Neural cell (in vitro differentiated cells): ENCODE measurements at regions not wholly inside any gene's neighbourhood (a gene's known extent, or its start where the extent isn't known, plus 50 kb on each side); places are given as distances from the start of the nearest gene placed in this dataset.

Source experiments
- H2AFZ ChIP-seq: fragments of 200-600, 300-800 bp; sonication (generic), shearing (Covaris generic); 2 replicates; pipeline ENCODE4 v1.6.0; 2014; ENCODE audit warnings: low read depth, mild to moderate bottlenecking, antibody characterized with exemption, low read length, moderate library complexity
- H3F3A ChIP-seq: fragments of 200-600 bp; shearing (Covaris generic); 2 replicates; pipeline ENCODE4 v1.6.1; 2016; ENCODE audit warnings: mild to moderate bottlenecking, moderate library complexity, mixed read lengths, antibody characterized with exemption, low read length; ENCODE audit not compliant: insufficient read depth, poor library complexity, severe bottlenecking
- H3K27ac ChIP-seq: fragments of 200-600, 300-800 bp; sonication (generic), shearing (Covaris generic); 2 replicates; pipeline ENCODE4 v1.5.1; 2014; ENCODE audit warnings: mild to moderate bottlenecking, low read length, moderate library complexity
- H3K27me3 ChIP-seq: fragments of 300-800, 200-600 bp; sonication (generic), shearing (Covaris generic); 2 replicates; pipeline ENCODE4 v1.6.0; 2014; ENCODE audit warnings: mild to moderate bottlenecking, low read depth, low read length, moderate library complexity; ENCODE audit not compliant: insufficient read depth
- H3K36me3 ChIP-seq: fragments of 300-800, 200-600 bp; sonication (generic), shearing (Covaris generic); 2 replicates; pipeline ENCODE4 v1.5.1; 2014; ENCODE audit warnings: mild to moderate bottlenecking, antibody characterized with exemption, low read length, moderate library complexity; ENCODE audit not compliant: insufficient read depth
- H3K4me2 ChIP-seq: fragments of 300-800, 200-600 bp; sonication (generic), shearing (Covaris generic); 2 replicates; pipeline ENCODE4 v1.6.0; 2014; ENCODE audit warnings: mild to moderate bottlenecking, low read length
- H3K4me3 ChIP-seq: fragments of 300-800, 200-600 bp; sonication (generic), shearing (Covaris generic); 2 replicates; pipeline ENCODE4 v1.5.1; 2014; ENCODE audit warnings: mild to moderate bottlenecking, low read length, moderate library complexity
- H3K79me2 ChIP-seq: fragments of 200-600 bp; shearing (Covaris generic); replicated peaks from 2 replicates; pipeline ENCODE4 v1.6.0; 2014; ENCODE audit warnings: mild to moderate bottlenecking, low read length, moderate library complexity; ENCODE audit not compliant: insufficient read depth
- H3K9ac ChIP-seq: fragments of 300-800, 200-600 bp; sonication (generic), shearing (Covaris generic); 2 replicates; pipeline ENCODE4 v1.6.1; 2016; ENCODE audit warnings: mild to moderate bottlenecking, low read length, mixed read lengths
- H3K9me2 ChIP-seq: fragments of 200-600 bp; shearing (Covaris generic); 2 replicates; pipeline ENCODE4 v1.6.1; 2016; ENCODE audit warnings: mild to moderate bottlenecking, low read length, mixed read lengths; ENCODE audit not compliant: insufficient read depth
- H3K9me3 ChIP-seq: fragments of 200-600, 300-800 bp; sonication (generic), shearing (Covaris generic); 2 replicates; pipeline ENCODE4 v1.6.1; 2016; ENCODE audit warnings: mild to moderate bottlenecking, mixed run types, low read length, moderate library complexity, mixed read lengths
- H4K20me1 ChIP-seq: fragments of 200-600 bp; shearing (Covaris generic); 2 replicates; pipeline ENCODE4 v1.6.1; 2016; ENCODE audit warnings: mild to moderate bottlenecking, mixed run types; ENCODE audit not compliant: insufficient read depth
- EP300 ChIP-seq: fragments of 450-650 bp; conservative IDR thresholded peaks from 2 replicates; pipeline ENCODE4 v1.6.1; 2014; ENCODE audit warnings: antibody characterized with exemption, mild to moderate bottlenecking, moderate library complexity; ENCODE audit not compliant: poor library complexity, severe bottlenecking
- EZH2 ChIP-seq: fragments of 200-600, 300-800 bp; shearing (Covaris generic), sonication (generic); IDR thresholded peaks from 2 replicates; pipeline ENCODE4 v1.6.1; 2014; ENCODE audit warnings: antibody characterized with exemption, low read length, borderline replicate concordance, mild to moderate bottlenecking; ENCODE audit not compliant: insufficient read depth, poor library complexity, severe bottlenecking
- MXI1 ChIP-seq: fragments of 450-650 bp; conservative IDR thresholded peaks from 2 replicates; pipeline ENCODE4 v1.6.1; 2014; ENCODE audit warnings: antibody characterized with exemption, mild to moderate bottlenecking; ENCODE audit not compliant: poor library complexity, severe bottlenecking
- POLR2AphosphoS5 ChIP-seq: IDR thresholded peaks from 2 replicates; pipeline ENCODE4 v1.6.1; 2012
- RAD21 ChIP-seq: fragments of 450-650 bp; conservative IDR thresholded peaks from 2 replicates; pipeline ENCODE4 v1.6.1; 2014; ENCODE audit warnings: antibody characterized with exemption, mild to moderate bottlenecking, moderate library complexity
- SMC3 ChIP-seq: fragments of 450-650 bp; conservative IDR thresholded peaks from 2 replicates; pipeline ENCODE4 v1.6.1; 2014; ENCODE audit warnings: antibody characterized with exemption, mild to moderate bottlenecking, moderate library complexity; ENCODE audit not compliant: poor library complexity
- TAF1 ChIP-seq: IDR thresholded peaks from 2 replicates; pipeline ENCODE4 v1.6.1; 2012; ENCODE audit warnings: low read depth
- TF ChIP-seq, protein P1 (sequence below): IDR thresholded peaks from 2 replicates; pipeline ENCODE4 v1.6.1; 2012; ENCODE audit warnings: borderline replicate concordance
- TF ChIP-seq, protein P2 (sequence below): fragments of 450-650 bp; IDR thresholded peaks from 2 replicates; pipeline ENCODE4 v1.5.1; 2014; ENCODE audit warnings: antibody characterized with exemption, mild to moderate bottlenecking, moderate library complexity; ENCODE audit not compliant: poor library complexity, severe bottlenecking

DNA sequence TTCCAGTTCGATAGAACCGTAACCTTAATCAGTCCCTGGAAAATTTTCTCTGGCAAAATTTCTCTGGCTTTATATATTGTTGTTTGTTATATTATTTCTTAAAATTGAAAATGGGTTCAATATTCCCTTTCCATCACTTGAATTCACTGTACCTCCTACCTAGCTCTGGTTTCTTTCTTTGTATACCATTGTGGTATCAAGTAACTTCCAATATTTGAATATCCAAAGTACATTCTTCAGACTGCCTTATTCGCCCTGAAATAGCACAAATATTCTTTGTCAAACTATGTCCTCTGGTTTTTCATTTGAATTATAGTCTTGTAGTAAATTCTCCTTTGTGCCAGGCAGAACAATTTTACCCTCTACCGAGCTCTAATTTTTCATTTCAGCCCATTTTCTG, 541.6 kb downstream of the REEP3 start:
- Histone ChIP-seq H4K20me1 (no peaks in the 10 kb centered on the region), H3K4me3 (no peak overlapping the region), H3K36me3 (no peaks in the 10 kb centered on the region), H3K9ac (no peak overlapping the region), H3F3A (no peaks in the 10 kb centered on the region), H3K27ac (no peak overlapping the region), H3K27me3 (no peaks in the 10 kb centered on the region), H3K4me2 (no peak overlapping the region), H3K79me2 (no peaks in the 10 kb centered on the region), H2AFZ (no peak overlapping the region), H3K9me3 (no peaks in the 10 kb centered on the region), H3K9me2 (no peaks in the 10 kb centered on the region)
- no peak for TF ChIP-seq TAF1
- TF ChIP-seq, protein P1, sequence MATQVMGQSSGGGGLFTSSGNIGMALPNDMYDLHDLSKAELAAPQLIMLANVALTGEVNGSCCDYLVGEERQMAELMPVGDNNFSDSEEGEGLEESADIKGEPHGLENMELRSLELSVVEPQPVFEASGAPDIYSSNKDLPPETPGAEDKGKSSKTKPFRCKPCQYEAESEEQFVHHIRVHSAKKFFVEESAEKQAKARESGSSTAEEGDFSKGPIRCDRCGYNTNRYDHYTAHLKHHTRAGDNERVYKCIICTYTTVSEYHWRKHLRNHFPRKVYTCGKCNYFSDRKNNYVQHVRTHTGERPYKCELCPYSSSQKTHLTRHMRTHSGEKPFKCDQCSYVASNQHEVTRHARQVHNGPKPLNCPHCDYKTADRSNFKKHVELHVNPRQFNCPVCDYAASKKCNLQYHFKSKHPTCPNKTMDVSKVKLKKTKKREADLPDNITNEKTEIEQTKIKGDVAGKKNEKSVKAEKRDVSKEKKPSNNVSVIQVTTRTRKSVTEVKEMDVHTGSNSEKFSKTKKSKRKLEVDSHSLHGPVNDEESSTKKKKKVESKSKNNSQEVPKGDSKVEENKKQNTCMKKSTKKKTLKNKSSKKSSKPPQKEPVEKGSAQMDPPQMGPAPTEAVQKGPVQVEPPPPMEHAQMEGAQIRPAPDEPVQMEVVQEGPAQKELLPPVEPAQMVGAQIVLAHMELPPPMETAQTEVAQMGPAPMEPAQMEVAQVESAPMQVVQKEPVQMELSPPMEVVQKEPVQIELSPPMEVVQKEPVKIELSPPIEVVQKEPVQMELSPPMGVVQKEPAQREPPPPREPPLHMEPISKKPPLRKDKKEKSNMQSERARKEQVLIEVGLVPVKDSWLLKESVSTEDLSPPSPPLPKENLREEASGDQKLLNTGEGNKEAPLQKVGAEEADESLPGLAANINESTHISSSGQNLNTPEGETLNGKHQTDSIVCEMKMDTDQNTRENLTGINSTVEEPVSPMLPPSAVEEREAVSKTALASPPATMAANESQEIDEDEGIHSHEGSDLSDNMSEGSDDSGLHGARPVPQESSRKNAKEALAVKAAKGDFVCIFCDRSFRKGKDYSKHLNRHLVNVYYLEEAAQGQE: no peak
- TF ChIP-seq, protein P2, sequence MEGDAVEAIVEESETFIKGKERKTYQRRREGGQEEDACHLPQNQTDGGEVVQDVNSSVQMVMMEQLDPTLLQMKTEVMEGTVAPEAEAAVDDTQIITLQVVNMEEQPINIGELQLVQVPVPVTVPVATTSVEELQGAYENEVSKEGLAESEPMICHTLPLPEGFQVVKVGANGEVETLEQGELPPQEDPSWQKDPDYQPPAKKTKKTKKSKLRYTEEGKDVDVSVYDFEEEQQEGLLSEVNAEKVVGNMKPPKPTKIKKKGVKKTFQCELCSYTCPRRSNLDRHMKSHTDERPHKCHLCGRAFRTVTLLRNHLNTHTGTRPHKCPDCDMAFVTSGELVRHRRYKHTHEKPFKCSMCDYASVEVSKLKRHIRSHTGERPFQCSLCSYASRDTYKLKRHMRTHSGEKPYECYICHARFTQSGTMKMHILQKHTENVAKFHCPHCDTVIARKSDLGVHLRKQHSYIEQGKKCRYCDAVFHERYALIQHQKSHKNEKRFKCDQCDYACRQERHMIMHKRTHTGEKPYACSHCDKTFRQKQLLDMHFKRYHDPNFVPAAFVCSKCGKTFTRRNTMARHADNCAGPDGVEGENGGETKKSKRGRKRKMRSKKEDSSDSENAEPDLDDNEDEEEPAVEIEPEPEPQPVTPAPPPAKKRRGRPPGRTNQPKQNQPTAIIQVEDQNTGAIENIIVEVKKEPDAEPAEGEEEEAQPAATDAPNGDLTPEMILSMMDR: no peak
- no peak for TF ChIP-seq POLR2AphosphoS5
- no peak for TF ChIP-seq EP300
- no peak for TF ChIP-seq EZH2

DNA sequence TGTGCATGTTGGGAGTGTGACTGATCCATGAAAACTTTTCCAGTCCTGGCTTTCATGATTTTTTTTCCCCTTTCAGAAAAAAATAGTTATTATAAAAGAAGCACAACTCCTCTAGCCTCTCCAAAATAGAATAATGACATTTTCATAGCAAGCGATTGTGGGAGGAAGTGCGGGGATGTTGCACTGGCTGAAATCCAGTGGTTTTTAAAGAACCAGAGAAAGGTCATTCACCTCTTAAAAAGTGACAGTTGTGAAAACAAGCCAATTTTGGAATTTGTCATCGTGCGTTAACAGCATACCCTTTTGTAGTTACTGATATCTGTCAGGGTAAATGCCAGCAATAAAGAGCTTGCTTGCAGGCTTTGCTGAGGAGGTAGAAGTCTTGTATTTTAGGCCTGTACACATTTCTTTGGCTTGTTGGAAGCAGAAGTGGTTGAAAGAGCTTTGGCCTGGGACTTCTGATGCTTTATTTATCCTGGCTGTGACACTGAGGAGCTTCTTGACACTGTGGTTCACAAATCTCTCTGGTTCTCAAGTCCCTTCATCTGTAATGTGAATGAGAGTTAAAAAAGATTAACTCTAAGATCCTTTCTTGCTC, 545.9 kb downstream of the REEP3 start:
- Histone ChIP-seq H3K27ac (no peak overlapping the region), H3F3A (no peaks in the 10 kb centered on the region), H2AFZ (no peak overlapping the region), H3K4me2 (no peak overlapping the region), H3K9me2 (no peaks in the 10 kb centered on the region), H3K36me3 (no peaks in the 10 kb centered on the region), H3K9me3 (no peaks in the 10 kb centered on the region), H3K4me3 (no peak overlapping the region), H3K79me2 (no peaks in the 10 kb centered on the region), H4K20me1 (no peaks in the 10 kb centered on the region), H3K27me3 (no peaks in the 10 kb centered on the region), H3K9ac (no peak overlapping the region)
- TF ChIP-seq EP300 (no peak), RAD21 (no peak), POLR2AphosphoS5 (no peak), TAF1 (no peak), EZH2 (no peak), SMC3 (no peak), MXI1 (no peak)
- TF ChIP-seq, protein P1: no peak
- TF ChIP-seq, protein P2: no peak
